SK-N-SH (cell line): ENCODE measurements at regions not wholly inside any gene's neighbourhood (a gene's known extent, or its start where the extent isn't known, plus 50 kb on each side); places are given as distances from the start of the nearest gene placed in this dataset.

ENCODE experiments used
- NRF1 ChIP-seq: IDR thresholded peaks from 2 replicates; pipeline ENCODE4 v1.6.1; 2012; ENCODE audit warnings: low read depth, mild to moderate bottlenecking, low read length
- RCOR1 ChIP-seq: fragments of 150-350 bp; IDR thresholded peaks from 2 replicates; pipeline ENCODE4 v1.6.1; 2017; ENCODE audit warnings: antibody characterized with exemption, low read length
- TF ChIP-seq, protein P1 (sequence below): fragments of 200-600 bp; sonication (generic); IDR thresholded peaks from 2 replicates; pipeline ENCODE4 v1.6.1; 2017; ENCODE audit warnings: antibody characterized with exemption, mild to moderate bottlenecking, moderate library complexity
- TF ChIP-seq, protein P2 (sequence below): IDR thresholded peaks from 2 replicates; pipeline ENCODE4 v1.4.0; 2012; ENCODE audit warnings: low read depth

DNA sequence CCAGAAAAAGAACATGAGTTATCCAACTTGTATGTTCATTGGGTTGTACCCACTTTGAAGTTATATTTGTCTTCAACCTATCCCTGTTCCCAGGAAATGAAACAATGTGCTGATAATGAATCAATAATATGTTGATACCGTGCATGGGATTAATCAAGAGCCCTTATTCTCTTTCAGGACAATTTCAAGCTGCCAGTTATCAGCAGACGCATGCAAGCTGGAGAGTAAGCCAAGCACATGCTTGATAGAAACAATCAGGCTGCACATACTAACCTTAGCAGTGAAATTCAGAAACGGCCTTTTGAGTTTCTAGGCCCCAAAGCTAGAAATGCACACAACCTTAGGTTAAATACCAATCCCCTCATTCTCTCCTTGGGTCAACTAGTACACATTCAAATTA is 480.4 kb upstream of the AGTR1 start:
- no peak for TF ChIP-seq NRF1
- TF ChIP-seq, protein P1, sequence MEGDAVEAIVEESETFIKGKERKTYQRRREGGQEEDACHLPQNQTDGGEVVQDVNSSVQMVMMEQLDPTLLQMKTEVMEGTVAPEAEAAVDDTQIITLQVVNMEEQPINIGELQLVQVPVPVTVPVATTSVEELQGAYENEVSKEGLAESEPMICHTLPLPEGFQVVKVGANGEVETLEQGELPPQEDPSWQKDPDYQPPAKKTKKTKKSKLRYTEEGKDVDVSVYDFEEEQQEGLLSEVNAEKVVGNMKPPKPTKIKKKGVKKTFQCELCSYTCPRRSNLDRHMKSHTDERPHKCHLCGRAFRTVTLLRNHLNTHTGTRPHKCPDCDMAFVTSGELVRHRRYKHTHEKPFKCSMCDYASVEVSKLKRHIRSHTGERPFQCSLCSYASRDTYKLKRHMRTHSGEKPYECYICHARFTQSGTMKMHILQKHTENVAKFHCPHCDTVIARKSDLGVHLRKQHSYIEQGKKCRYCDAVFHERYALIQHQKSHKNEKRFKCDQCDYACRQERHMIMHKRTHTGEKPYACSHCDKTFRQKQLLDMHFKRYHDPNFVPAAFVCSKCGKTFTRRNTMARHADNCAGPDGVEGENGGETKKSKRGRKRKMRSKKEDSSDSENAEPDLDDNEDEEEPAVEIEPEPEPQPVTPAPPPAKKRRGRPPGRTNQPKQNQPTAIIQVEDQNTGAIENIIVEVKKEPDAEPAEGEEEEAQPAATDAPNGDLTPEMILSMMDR: no peak
- no peak for TF ChIP-seq RCOR1
- TF ChIP-seq, protein P2, sequence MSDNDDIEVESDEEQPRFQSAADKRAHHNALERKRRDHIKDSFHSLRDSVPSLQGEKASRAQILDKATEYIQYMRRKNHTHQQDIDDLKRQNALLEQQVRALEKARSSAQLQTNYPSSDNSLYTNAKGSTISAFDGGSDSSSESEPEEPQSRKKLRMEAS: no peak
